Endothelial cell of umbilical vein (primary cell): ENCODE measurements at regions not wholly inside any gene's neighbourhood (a gene's known extent, or its start where the extent isn't known, plus 50 kb on each side); places are given as distances from the start of the nearest gene placed in this dataset.

ENCODE experiments used
- BruUV-seq: library from RNA; stranded (reverse); fragments of 400-500 nt; replicated peaks from 2 replicates; lab custom pipeline; 2021; lab: Mats Ljungman, UMichigan
- CTCF ChIA-PET: fragments of 300-600, 350-600 bp; sonication (Branson Sonifier 250); formaldehyde crosslinking; loops from one replicate; lab custom pipeline; 2021; ENCODE audit warnings: antibody characterized with exemption, inconsistent platforms; lab: Charles Lee
- POLR2A ChIA-PET: fragments of 300-600, 350-600 bp; sonication (Branson Sonifier 250); formaldehyde crosslinking; loops from one replicate; lab custom pipeline; 2021; ENCODE audit warnings: antibody characterized with exemption, inconsistent platforms; lab: Charles Lee
- DNase-seq: peaks from one replicate; pipeline ENCODE4 v3.0.0-alpha.2; 2011; ENCODE audit warnings: low read depth, low spot score
- FAIRE-seq: peaks from 2 replicates; lab custom pipeline; 2011; peaks lifted over from hg19 to GRCh38; lab: Jason Lieb, UNC
- H2AFZ ChIP-seq: 2 replicates; pipeline ENCODE4 v1.6.0; 2012; ENCODE audit warnings: low read depth, low read length, control low read depth, inconsistent platforms
- H3K27ac ChIP-seq: 2 replicates; pipeline ENCODE4 v1.5.1; 2011; ENCODE audit warnings: low read depth, mild to moderate bottlenecking, control low read depth, low read length, moderate library complexity; ENCODE audit not compliant: insufficient read depth
- H3K27me3 ChIP-seq, 2 experiments: 2 replicates each; pipeline versions ENCODE4 v1.6.0 to v1.6.1; 2011; ENCODE audit warnings: low read length in 2 of 2, mixed read lengths in 1 of 2; ENCODE audit not compliant: control insufficient read depth in 2 of 2, insufficient read depth in 2 of 2
- H3K36me3 ChIP-seq, 2 experiments: 2 replicates in 1 of 2; 3 replicates in 1 of 2; pipeline ENCODE4 v1.5.1; 2011; ENCODE audit warnings: low read length in 2 of 2, mild to moderate bottlenecking in 1 of 2, moderate library complexity in 1 of 2; ENCODE audit not compliant: control insufficient read depth in 2 of 2, insufficient read depth in 2 of 2; ENCODE audit errors: extremely low read depth in 1 of 2
- H3K4me1 ChIP-seq: 3 replicates; pipeline ENCODE4 v1.5.1; 2011; ENCODE audit warnings: mild to moderate bottlenecking, low read length; ENCODE audit not compliant: control insufficient read depth, insufficient read depth; ENCODE audit errors: extremely low read depth
- H3K4me2 ChIP-seq: 2 replicates; pipeline ENCODE4 v1.6.1; 2011; ENCODE audit warnings: low read length, control low read depth, mixed read lengths; ENCODE audit not compliant: insufficient read depth
- H3K4me3 ChIP-seq, 3 experiments: fragments of 200-600 bp in 1 of 3; sonication (generic), shearing (Covaris generic) in 1 of 3; replicated peaks in 1 of 3; 2 replicates each; pipeline ENCODE4 v1.5.1; 2011 to 2016; ENCODE audit warnings: control low read depth in 3 of 3, low read length in 3 of 3, mild to moderate bottlenecking in 2 of 3, inconsistent platforms in 1 of 3, low read depth in 1 of 3, moderate library complexity in 1 of 3; ENCODE audit not compliant: insufficient read depth in 1 of 3
- H3K79me2 ChIP-seq: 2 replicates; pipeline ENCODE4 v1.6.0; 2012; ENCODE audit warnings: low read length, inconsistent platforms; ENCODE audit not compliant: control insufficient read depth, insufficient read depth
- H3K9ac ChIP-seq: replicated peaks from 2 replicates; pipeline ENCODE3; 2011; ENCODE audit warnings: low read length, control low read depth; ENCODE audit not compliant: insufficient read depth; ENCODE audit errors: extremely low read depth
- H3K9me1 ChIP-seq: replicated peaks from 3 replicates; pipeline ENCODE4 v1.6.0; 2011; ENCODE audit warnings: mild to moderate bottlenecking, low read length; ENCODE audit not compliant: control insufficient read depth, insufficient read depth; ENCODE audit errors: extremely low read depth
- H3K9me3 ChIP-seq: replicated peaks from 2 replicates; pipeline ENCODE4 v1.5.1; 2012; ENCODE audit warnings: low read length, inconsistent platforms; ENCODE audit not compliant: control insufficient read depth, insufficient read depth
- H4K20me1 ChIP-seq: replicated peaks from 2 replicates; pipeline ENCODE3; 2011; ENCODE audit warnings: mild to moderate bottlenecking, low read length; ENCODE audit not compliant: control insufficient read depth, insufficient read depth; ENCODE audit errors: extremely low read depth
- CTCF ChIP-seq, 2 donors: IDR thresholded peaks; 1 replicate in 1 of 2; 2 replicates in 1 of 2; pipeline ENCODE4 v1.5.1; 2011; ENCODE audit warnings: low read length in 2 of 2, mild to moderate bottlenecking in 2 of 2, moderate library complexity in 2 of 2, control low read depth in 1 of 2, inconsistent platforms in 1 of 2, low read depth in 1 of 2; ENCODE audit not compliant: insufficient read depth in 1 of 2; ENCODE audit errors: extremely low read depth in 1 of 2
- EZH2 ChIP-seq: IDR thresholded peaks from 2 replicates; pipeline ENCODE4 v1.6.1; 2012; ENCODE audit warnings: borderline replicate concordance, low read depth, mild to moderate bottlenecking, moderate library complexity, low read length, inconsistent platforms; ENCODE audit not compliant: severe bottlenecking
- FOS ChIP-seq: IDR thresholded peaks from 2 replicates; pipeline ENCODE4 v1.6.1; 2011; ENCODE audit warnings: mild to moderate bottlenecking, low read length, moderate library complexity, borderline replicate concordance; ENCODE audit not compliant: insufficient read depth
- dilution Hi-C: fragments of 300-500 bp; cut with MboI; formaldehyde crosslinking; loops from one replicate; pipeline ENCODE4 v1.15.0; 2019; ENCODE audit warnings: low sequenced_read_pairs; ENCODE audit not compliant: extremely low pct_ligation_motif_present
- intact Hi-C: fragments of 100-400 bp; cut with micrococcal nuclease; formaldehyde crosslinking; loops from one replicate; pipeline ENCODE4 v1.10.0; 2022

- TF ChIP-seq EZH2, result no peak
- TF ChIP-seq CTCF (IDR thresholded peaks at IDR 0.05; ENCODE audit: extremely low read depth in 1 of 2, insufficient read depth in 1 of 2, low read depth in 1 of 2, low read length in 2 of 2), result no peak
- Histone ChIP-seq H3K79me2 (no peaks in the 10 kb centered on the region), H3K9me1 (peaks cover 6% of the 10 kb centered on the region), H3K9me3 (no peaks in the 10 kb centered on the region), H2AFZ (no peak overlapping the region), H3K4me3 (no peak overlapping the region), H3K27ac (no peak overlapping the region), H3K27me3 (no peaks in the 10 kb centered on the region), H4K20me1 (no peaks in the 10 kb centered on the region), H3K36me3 (no peaks in the 10 kb centered on the region), H3K4me1 (peaks cover 7% of the 10 kb centered on the region), H3K4me2 (no peak overlapping the region), H3K9ac (no peak overlapping the region)
- FAIRE-seq, result peak; percentile 33
- no peak for DNase-seq
- intact Hi-C loops (no loop called here), dilution Hi-C loops (no loop called here)
- BruUV-seq, result no TSS peak
- ChIA-PET POLR2A (no interaction called here), CTCF (interaction anchor here (1.4 kb wide), 1 partner anchor 652 kb away, joined by 3 read pairs; no protein-coding TSS in a partner anchor)
These were observed 685.7 kb downstream of the ADGRL2 start for GRCh38 chr1:82486468-82486867.

GRCh38 chr1:82485591-82486369 is 685.0 kb downstream of the ADGRL2 start:
- TF ChIP-seq CTCF (IDR thresholded peaks at IDR 0.05; ENCODE audit: extremely low read depth in 1 of 2, insufficient read depth in 1 of 2, low read depth in 1 of 2, low read length in 2 of 2) (no peak), FOS (peak; percentile 6)
- Histone ChIP-seq H3K79me2 (no peaks in the 10 kb centered on the region), H3K27me3 (no peaks in the 10 kb centered on the region), H3K4me3 (no peak overlapping the region), H3K4me1 (peaks cover 7% of the 10 kb centered on the region), H3K4me2 (no peak overlapping the region), H3K9me3 (no peaks in the 10 kb centered on the region), H3K27ac (no peak overlapping the region), H3K9me1 (peaks cover 6% of the 10 kb centered on the region), H3K9ac (no peak overlapping the region), H4K20me1 (no peaks in the 10 kb centered on the region), H2AFZ (no peak overlapping the region), H3K36me3 (no peaks in the 10 kb centered on the region)
- dilution Hi-C loops, result no loop called here
- no TSS peak for BruUV-seq
- ChIA-PET POLR2A (no interaction called here), CTCF (no interaction called here)
- intact Hi-C loops, result no loop called here
- FAIRE-seq (no peak), DNase-seq (no peak)
